DOHH2 (cell line): ENCODE measurements at regions not wholly inside any gene's neighbourhood (a gene's known extent, or its start where the extent isn't known, plus 50 kb on each side); places are given as distances from the start of the nearest gene placed in this dataset.

Experiments used
- H3F3A ChIP-seq: fragments of 200-600 bp; sonication (generic), shearing (Covaris generic); 2 replicates; pipeline ENCODE4 v1.6.0; 2016; ENCODE audit warnings: antibody characterized with exemption, mild to moderate bottlenecking; ENCODE audit not compliant: control insufficient read depth, insufficient read depth
- H3K27ac ChIP-seq: fragments of 200-600 bp; sonication (generic); 2 replicates; pipeline ENCODE4 v1.5.1; 2014; ENCODE audit warnings: low read depth, mild to moderate bottlenecking, low read length, moderate library complexity
- H3K27me3 ChIP-seq: fragments of 200-600 bp; sonication (generic); 2 replicates; pipeline ENCODE4 v1.6.1; 2014; ENCODE audit warnings: mild to moderate bottlenecking, low read length, mixed read lengths; ENCODE audit not compliant: control insufficient read depth
- H3K36me3 ChIP-seq: fragments of 200-600 bp; sonication (generic); 2 replicates; pipeline ENCODE4 v1.6.1; 2014; ENCODE audit warnings: mild to moderate bottlenecking, low read length, moderate library complexity, mixed read lengths; ENCODE audit not compliant: control insufficient read depth
- H3K4me1 ChIP-seq: fragments of 200-600 bp; sonication (generic); 2 replicates; pipeline ENCODE4 v1.6.1; 2014; ENCODE audit warnings: mild to moderate bottlenecking, low read length, mixed read lengths; ENCODE audit not compliant: control insufficient read depth
- H3K4me2 ChIP-seq: fragments of 200-600 bp; sonication (generic); 2 replicates; pipeline ENCODE4 v1.6.0; 2014; ENCODE audit warnings: mild to moderate bottlenecking, low read length, moderate library complexity
- H3K4me3 ChIP-seq: fragments of 200-600 bp; sonication (generic); 2 replicates; pipeline ENCODE4 v1.5.1; 2014; ENCODE audit warnings: mild to moderate bottlenecking, low read length, mixed read lengths
- H3K79me2 ChIP-seq: fragments of 200-600 bp; sonication (generic); 2 replicates; pipeline ENCODE4 v1.6.1; 2014; ENCODE audit warnings: mild to moderate bottlenecking, low read length, mixed read lengths; ENCODE audit not compliant: control insufficient read depth
- H3K9me2 ChIP-seq: fragments of 200-600 bp; sonication (generic); replicated peaks from 2 replicates; pipeline ENCODE4 v1.6.1; 2014; ENCODE audit warnings: mild to moderate bottlenecking, low read length, mixed read lengths; ENCODE audit not compliant: control insufficient read depth
- H3K9me3 ChIP-seq: fragments of 200-600 bp; sonication (generic); 2 replicates; pipeline ENCODE4 v1.6.1; 2014; ENCODE audit warnings: antibody characterized with exemption, low read length, mixed read lengths; ENCODE audit not compliant: control insufficient read depth, insufficient read depth
- H4K20me1 ChIP-seq: fragments of 200-600 bp; sonication (generic); 2 replicates; pipeline ENCODE4 v1.6.0; 2014; ENCODE audit warnings: low read depth, mild to moderate bottlenecking, antibody characterized with exemption, low read length, moderate library complexity; ENCODE audit not compliant: control insufficient read depth, insufficient read depth
- CTCF ChIP-seq: fragments of 200-600 bp; sonication (generic); IDR thresholded peaks from one replicate; pipeline ENCODE4 v1.5.1; 2014; ENCODE audit warnings: antibody characterized with exemption, mild to moderate bottlenecking, low read depth, low read length; ENCODE audit not compliant: poor library complexity, severe bottlenecking
- EZH2phosphoT487 ChIP-seq: fragments of 200-600 bp; sonication (generic); IDR thresholded peaks from 2 replicates; pipeline ENCODE4 v1.6.1; 2017; ENCODE audit warnings: borderline replicate concordance, mild to moderate bottlenecking, antibody characterized with exemption, low read length, moderate library complexity, mixed read lengths

DNA sequence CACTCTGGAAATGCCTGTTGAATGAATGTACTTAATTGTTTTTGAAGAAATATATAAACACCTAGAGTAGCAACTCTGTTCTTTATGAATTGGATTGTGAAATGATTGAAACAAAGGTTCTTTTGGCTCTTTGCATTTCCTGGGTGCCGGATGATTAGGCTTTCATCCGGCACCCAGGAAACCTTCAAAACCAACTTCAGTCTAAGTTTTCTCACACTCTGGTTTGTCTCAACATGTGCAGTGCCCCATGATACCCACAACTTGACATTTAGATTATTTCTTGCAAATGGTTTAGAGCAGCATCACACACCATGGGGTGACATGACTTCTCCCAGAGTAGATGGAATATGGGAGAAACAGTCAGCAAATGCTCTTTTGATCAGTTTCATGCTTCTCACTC lies 354.9 kb downstream of the BARHL2 start:
- H4K20me1 ChIP-seq: no peaks in the 10 kb centered on the region
- no peaks in the 10 kb centered on the region for H3F3A ChIP-seq
- no peaks in the 10 kb centered on the region for H3K4me1 ChIP-seq
- H3K36me3 ChIP-seq: no peaks in the 10 kb centered on the region
- no peaks in the 10 kb centered on the region for H3K9me2 ChIP-seq
- no peak for TF ChIP-seq EZH2phosphoT487
- TF ChIP-seq CTCF: no peak
- no peaks in the 10 kb centered on the region for H3K79me2 ChIP-seq
- no peak overlapping the region for H3K27ac ChIP-seq
- H3K9me3 ChIP-seq: no peaks in the 10 kb centered on the region
- no peak overlapping the region for H3K4me2 ChIP-seq
- no peaks in the 10 kb centered on the region for H3K27me3 ChIP-seq
- no peak overlapping the region for H3K4me3 ChIP-seq

DNA sequence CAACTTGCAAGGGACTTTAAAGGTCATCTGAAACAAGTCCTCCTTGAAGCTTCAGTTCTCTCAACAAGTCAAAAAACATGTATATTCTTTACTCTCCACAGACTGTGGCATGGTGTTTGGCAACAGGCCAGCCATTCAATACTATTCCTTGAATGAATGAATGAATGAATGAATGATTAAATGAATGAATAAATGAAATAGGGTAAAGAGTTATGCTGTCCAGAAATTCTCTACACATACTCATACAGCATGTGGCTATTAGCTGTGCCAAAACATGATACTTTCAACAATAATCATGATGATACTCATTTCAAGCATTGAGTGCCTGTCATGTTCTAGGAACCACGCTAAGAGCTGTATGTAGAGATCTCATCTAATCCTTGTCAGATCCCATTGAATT lies 356.1 kb downstream of the BARHL2 start:
- Histone ChIP-seq H3K36me3 (no peaks in the 10 kb centered on the region), H3K79me2 (no peaks in the 10 kb centered on the region), H3K9me3 (no peaks in the 10 kb centered on the region), H4K20me1 (no peaks in the 10 kb centered on the region), H3K27me3 (no peaks in the 10 kb centered on the region), H3K9me2 (no peaks in the 10 kb centered on the region), H3F3A (no peaks in the 10 kb centered on the region), H3K4me2 (no peak overlapping the region), H3K27ac (no peak overlapping the region), H3K4me1 (no peaks in the 10 kb centered on the region), H3K4me3 (no peak overlapping the region)
- TF ChIP-seq CTCF (no peak), EZH2phosphoT487 (no peak)

DNA sequence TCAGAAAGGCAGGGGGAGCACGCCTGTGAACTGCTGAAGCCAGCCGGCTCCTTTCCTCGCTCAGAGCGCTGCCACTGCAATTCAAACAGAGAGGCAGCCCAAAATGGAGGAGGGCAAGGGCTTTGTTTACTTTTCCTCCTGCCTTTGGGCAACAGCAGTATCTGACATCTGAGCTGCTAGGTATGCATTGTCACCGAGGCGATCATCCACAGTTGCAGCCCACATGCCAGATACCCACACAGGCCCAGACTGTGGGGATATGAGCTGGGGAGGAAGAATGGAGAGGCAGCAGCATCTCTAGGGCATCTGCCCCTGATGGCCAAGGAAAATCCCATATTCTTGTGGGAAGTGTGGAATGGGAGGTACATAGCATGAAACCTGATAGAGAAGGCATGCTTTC lies 357.1 kb downstream of the BARHL2 start:
- H3K4me2 ChIP-seq: no peak overlapping the region
- no peaks in the 10 kb centered on the region for H3K4me1 ChIP-seq
- TF ChIP-seq CTCF (no peak), EZH2phosphoT487 (no peak)
- no peaks in the 10 kb centered on the region for H3K9me3 ChIP-seq
- H3K4me3 ChIP-seq: no peak overlapping the region
- no peaks in the 10 kb centered on the region for H3K9me2 ChIP-seq
- H3K79me2 ChIP-seq: no peaks in the 10 kb centered on the region
- no peaks in the 10 kb centered on the region for H3K27me3 ChIP-seq
- no peaks in the 10 kb centered on the region for H3F3A ChIP-seq
- H3K27ac ChIP-seq: no peak overlapping the region
- no peaks in the 10 kb centered on the region for H3K36me3 ChIP-seq
- H4K20me1 ChIP-seq: no peaks in the 10 kb centered on the region

- H3K4me2 ChIP-seq: no peak overlapping the region
These were observed 358.7 kb downstream of the BARHL2 start for GRCh38 chr1:90358448-90358847.

More at GRCh38 chr1:90358448-90358847, 358.7 kb downstream of the BARHL2 start:
- TF ChIP-seq CTCF: no peak
- TF ChIP-seq EZH2phosphoT487: no peak
- Histone ChIP-seq H3K27me3 (no peaks in the 10 kb centered on the region), H4K20me1 (no peaks in the 10 kb centered on the region), H3K36me3 (no peaks in the 10 kb centered on the region), H3F3A (no peaks in the 10 kb centered on the region), H3K4me3 (no peak overlapping the region), H3K9me3 (no peaks in the 10 kb centered on the region), H3K9me2 (no peaks in the 10 kb centered on the region), H3K4me1 (no peaks in the 10 kb centered on the region), H3K79me2 (no peaks in the 10 kb centered on the region), H3K27ac (no peak overlapping the region)
